ENCODE measurements at regions not wholly inside any gene's neighbourhood (a gene's known extent, or its start where the extent isn't known, plus 50 kb on each side); places are given as distances from the start of the nearest gene placed in this dataset.

DNA sequence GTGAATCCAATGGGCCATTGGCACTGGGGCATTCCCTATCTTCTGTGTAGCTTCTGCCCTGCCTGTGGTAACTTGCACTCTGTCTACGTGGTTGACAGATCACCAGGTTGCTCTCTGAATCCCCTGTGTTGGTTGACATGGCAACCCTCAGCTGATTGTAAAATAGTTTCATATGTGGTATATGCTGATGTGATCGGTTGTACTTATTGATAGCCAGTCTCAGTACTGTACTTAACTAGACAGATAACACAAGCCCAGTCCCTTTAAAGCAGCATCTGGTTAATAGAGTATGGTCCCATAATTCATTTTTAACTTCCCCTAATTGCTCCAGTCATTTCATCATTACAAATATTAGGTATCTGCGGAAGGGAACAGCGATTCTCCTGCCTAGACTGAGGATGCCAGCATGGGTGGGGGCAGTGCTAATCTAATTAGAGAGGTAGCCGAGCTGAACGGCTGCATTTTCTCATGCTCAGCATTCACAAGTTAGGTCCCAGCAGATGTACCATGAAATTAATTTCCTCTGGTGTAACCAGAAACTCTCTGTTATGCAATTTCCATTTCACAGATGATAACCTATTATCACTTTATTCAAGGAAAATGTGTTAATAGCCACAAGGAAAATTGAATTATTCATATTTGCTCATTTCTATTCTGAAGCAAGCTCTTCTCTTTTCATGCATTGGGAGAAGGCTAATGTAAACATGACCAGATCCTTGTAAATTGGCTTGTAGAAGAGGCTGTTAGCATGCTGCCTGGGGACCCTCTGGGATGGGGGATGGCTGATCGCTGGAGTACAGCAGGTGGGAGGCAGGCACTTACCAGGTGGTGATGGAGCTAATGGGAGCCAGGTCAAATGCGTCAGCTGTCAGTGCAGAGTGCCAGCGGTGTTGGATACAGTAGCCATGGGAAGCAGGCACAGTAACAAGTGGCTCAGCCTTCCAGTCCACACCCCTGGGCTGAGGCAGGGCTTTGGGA, 608.3 kb downstream of the GALR1 start:
- DNase-seq (ENCODE audit: low spot score), result no peak

DNA sequence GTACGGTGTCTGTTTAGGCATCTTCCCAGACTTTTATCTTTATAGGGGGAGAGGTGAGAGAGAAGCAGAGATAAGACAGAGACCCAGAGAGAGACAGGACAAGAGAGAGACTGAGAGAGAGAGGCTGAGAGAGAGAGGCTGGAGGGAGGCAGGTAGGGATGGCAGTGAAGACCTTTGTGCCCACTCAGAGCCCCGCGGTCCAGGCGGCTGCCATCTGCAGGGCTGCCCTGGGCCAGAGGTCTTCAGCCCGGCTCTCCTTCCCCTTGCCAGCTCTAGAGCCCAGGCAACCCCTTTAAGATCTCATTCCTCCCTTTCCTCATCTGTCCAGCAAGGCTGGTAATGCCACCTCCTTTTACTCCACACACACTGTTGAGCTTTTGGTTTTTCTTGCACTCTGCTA, 610.0 kb downstream of the GALR1 start:
- DNase-seq (ENCODE audit: low spot score), result no peak

DNA sequence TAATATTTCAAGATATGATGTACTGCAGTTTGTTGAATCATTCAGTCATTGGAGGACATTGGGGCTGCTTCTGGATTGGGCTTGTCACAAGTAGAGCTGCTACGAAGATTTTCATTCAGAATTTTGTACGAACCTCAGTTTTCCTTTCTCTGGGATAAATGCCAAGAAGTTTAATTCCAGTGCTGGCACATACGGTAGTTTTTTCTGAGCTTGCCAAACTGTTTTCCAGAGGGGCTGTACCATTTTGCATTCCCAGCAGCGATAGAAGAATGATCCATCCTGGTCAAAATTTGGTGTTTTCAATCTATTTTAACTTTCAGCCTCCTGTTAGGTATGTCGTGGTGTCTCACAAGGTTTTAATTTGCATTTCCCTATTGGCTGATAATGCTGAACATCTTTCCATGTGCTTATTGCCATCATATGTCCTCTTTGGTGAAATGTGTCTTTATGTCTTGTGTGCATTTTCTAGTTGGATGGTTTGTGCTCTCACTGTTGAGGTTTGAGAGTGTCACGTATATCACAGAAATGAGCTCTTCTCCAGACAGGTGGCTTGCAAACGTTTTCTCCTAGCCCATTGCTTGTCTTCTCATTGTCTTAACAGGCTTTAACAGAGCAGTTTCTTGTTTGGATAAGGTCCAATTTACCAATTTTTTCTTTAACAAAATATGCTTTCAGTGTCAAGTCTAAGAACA, 612.6 kb downstream of the GALR1 start:
- no peak for DNase-seq (ENCODE audit: low spot score)

DNA sequence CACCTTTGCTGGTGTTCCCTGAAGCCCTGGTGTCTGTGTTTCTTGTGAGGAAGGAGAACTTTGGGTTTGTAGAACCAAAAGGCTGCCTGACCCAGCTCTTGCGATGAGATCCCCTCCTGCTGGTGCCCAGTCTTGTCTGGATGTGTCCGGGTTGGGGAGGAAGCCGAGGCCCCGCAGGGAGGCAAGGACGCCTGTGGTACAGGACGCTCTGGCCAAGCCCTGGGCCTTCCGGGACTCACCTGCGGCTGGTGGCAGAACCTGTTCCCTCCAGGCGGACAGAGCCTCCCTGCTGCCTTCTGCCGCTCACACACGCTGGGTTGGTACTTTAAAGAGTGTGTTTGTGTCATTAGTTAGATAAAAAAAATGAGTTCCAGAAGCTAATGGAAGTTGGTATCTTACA, 616.2 kb downstream of the GALR1 start:
- DNase-seq (ENCODE audit: low spot score), result no peak

DNA sequence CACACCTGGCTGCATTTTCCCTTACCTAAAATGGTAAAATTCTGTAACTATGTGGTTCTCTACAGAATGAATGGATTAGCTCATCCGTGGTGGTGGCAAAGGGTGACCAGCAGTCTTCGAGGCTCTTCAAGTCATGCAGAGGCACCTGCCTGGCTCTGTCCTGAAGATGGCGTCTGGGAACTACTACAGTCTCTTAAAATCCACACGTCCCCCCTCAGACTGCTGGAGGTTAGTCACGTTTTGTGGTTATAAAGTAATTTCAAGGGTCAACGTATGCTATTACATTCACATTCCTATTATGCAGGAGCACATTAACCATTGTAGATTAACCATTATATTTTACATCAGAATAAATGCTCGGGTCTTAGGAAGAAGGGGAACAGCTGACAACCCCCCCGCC, 616.7 kb downstream of the GALR1 start:
- no peak for DNase-seq (ENCODE audit: low spot score)

DNA sequence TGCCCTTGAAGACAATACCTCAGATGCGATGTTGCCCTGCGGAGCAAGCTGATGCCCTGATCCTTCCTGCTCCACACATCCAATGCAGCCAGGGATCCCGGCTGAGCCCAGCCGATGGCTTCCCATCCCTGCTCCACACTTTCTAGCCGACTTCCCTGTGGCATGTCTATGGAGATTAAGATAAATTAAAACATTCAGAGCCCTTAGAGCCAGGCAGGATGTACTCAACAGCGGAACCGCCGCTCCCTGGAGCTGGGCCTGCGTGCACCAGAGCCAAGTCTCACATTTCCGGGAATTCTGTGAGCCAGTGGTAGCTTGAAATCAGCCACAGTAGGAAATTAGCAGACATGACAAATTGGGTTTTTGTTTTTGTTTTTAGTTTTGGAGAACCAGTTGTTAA, 620.6 kb downstream of the GALR1 start:
- no peak for DNase-seq (ENCODE audit: low spot score)

DNA sequence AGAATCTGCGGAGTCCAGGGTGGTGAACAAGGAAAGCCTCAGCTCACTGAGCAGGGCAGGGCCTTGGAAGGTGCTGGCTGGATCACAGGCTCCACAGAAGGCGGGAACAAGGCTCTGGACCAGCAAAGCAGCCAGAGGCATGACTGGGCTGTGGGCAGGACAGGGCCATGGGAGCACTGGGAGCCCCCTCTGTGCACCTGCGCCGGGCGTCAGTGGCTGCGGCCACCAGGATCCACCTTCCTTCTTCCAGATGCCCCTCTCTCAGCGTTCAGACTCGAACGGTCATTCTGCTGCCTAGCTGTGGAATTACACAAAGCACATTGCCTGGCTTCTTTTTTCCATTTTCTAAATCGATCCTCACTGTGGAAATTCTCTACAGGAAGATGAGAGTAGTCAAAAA, 621.2 kb downstream of the GALR1 start:
- no peak for DNase-seq (ENCODE audit: low spot score)

DNA sequence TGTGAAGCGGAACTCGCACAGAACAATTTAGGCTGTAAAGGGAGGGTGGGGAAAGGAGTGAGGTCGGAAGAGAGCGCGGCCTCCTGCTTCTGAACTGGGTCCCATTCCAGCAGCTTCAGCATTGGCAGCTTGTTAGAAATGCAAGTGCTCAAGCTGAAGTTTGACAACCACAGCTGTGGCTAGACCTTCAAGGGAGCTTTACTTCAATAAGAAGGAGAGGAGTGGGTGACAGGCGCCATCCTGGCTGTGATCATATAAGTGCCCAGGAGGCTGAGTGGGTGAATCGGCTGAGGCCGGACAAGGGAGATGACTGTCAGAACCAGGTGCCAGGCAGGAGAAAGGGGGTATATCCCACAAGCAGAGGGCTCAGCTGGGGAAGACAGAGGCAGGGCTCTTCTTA, 622.5 kb downstream of the GALR1 start:
- no peak for DNase-seq (ENCODE audit: low spot score)

DNA sequence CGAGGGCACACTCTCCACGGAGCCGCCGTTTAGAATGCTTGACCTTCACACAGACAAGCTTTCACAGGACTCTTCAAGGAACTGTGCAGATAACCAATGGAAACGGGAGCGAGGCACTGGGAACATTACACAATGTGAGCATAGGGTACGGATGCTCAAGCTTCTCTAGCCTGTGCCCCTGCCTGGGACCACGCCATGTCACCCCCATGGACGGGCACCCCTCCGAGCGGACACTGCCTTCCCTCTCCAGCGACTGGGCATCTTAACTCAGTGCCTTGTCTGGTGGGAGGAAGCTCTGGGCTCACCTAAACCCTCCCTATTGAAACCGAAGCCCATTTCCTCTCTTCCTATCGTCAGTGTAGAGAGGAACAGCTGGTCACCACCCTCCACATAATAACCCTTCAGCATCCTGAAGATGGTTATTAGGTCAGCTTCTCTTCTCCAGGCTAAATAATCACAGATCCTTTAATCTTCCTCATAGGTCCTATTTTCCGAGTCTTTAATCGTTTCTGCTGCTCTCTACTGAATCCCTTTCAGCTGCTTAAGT, 626.7 kb downstream of the GALR1 start:
- DNase-seq (ENCODE audit: low spot score), result no peak

DNA sequence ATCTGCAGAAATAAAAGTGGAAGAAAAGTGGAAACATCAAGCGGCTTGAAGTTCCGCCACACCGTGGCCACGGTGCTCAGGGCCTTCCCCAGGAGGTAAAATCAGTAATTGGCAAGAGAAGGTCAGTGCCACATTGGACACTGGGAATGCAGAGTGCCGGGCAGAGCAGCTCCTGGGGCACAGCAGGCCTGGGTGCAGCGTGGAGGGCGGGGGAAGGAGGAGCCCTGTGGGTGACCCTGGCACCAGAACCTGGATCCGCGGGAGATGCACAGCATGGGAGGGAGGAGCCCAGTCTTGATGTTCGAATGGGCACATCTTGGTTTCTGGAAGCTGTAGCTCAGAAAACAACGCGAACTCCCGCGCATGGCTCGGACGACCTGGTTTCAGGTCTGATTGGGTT, 630.2 kb downstream of the GALR1 start:
- DNase-seq (ENCODE audit: low spot score), result no peak

DNA sequence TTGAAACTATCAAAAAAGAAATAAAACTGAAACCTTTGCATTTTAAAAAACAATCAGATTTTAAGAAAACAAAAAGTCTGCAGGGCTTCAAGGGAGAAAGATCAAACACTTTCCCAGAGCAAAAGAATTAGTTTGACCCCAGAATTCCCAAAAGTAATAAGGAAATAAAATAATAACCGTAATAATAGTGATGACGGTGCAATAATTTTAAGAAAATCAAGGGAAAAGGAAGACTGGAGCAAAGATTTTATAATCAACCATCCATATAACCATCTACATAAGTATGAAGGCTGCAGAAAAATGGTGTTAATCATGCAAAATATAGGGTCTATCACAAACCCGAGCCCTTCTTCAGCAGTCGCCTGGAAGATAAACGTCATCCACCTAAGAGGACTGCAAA, 634.8 kb downstream of the GALR1 start:
- DNase-seq (ENCODE audit: low spot score), result no peak

DNA sequence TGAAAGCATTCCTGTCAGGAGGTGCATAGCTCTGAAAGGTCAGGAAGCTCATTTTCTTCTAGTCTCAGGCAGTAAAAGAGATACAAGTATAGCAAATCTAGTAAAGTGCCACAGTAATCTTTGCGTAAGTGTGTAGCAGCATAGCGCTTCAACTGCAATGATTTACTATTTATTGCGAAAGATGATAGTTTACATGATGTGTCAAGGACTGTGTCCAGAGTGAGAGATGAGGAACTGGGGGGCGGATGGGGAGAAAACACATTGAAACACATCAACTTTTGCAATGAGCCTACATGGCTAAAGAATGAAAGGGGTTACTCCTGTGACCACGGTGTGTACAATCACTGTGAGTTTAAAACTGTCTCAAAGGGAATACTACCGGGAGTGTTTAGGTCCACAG, 644.4 kb downstream of the GALR1 start:
- DNase-seq (ENCODE audit: low spot score), result no peak

DNA sequence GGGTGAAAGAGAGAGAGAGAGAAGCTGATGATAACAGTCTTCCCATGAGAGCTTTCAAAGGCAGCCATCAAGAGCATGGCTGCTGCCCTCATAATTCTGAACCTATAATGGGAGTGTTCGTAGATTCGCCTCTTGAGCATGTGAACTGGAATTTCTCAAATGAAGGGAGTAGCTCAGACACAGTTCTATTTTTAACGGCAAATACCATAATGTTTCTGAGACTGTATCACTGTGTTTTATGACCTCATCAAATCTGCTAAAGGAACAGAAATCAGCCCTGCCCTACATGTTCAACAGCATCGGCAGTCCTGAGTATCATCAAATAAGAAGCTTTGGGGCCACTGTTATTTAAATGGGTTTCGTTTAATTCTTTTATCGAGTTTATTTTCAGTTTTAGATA, 645.6 kb downstream of the GALR1 start:
- DNase-seq (ENCODE audit: low spot score), result no peak

DNA sequence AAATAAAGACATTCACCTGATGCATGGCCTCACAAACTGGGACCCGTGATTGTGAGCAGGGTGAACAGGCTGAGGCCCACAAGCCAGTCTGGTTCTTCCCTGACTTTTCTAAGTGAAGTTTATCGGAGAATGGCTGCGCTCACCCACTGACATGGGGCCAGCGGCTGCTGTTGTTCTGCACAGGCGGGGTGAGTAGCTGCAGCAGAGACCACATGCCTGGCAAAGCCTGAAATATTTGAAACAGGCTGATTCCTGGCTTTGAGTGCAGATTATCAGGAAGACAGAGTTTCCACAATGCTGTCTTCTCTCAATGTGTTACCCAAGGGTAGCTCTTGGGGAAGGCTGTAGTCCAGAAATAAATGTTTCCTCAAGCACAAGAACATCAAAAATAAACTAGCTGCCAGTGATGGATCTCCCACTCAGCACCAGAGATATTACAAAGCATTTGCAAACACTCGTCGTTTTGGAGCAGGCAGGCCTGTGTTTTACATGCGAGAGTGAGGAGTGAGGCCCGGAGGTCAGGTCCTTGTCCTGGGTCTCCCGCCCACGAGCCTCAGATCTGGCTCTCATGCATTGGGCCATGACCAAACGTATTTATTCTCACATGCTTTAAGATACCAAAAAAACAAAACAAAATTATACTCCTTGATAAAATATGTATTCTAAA, 647.1 kb downstream of the GALR1 start:
- DNase-seq (ENCODE audit: low spot score), result no peak

DNA sequence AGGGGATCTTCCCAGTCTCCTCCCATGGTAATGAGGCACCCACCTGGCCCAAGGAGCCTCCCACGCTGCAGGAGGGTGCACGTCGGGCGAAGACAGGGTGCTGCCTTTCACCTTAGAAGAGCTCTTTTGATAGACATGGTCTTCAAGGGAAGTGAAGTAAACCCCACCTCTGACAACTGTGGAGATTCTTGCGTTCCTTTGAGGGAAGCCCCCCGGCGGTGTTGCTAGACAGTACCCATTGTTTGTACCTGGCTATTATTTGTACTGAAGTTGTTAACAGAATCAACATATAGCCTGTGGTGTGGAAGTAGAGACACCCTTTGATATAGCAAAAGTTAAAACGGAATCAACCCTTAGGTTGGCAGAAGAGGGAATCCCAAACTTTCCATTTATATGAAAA, 648.0 kb downstream of the GALR1 start:
- DNase-seq (ENCODE audit: low spot score), result no peak

DNA sequence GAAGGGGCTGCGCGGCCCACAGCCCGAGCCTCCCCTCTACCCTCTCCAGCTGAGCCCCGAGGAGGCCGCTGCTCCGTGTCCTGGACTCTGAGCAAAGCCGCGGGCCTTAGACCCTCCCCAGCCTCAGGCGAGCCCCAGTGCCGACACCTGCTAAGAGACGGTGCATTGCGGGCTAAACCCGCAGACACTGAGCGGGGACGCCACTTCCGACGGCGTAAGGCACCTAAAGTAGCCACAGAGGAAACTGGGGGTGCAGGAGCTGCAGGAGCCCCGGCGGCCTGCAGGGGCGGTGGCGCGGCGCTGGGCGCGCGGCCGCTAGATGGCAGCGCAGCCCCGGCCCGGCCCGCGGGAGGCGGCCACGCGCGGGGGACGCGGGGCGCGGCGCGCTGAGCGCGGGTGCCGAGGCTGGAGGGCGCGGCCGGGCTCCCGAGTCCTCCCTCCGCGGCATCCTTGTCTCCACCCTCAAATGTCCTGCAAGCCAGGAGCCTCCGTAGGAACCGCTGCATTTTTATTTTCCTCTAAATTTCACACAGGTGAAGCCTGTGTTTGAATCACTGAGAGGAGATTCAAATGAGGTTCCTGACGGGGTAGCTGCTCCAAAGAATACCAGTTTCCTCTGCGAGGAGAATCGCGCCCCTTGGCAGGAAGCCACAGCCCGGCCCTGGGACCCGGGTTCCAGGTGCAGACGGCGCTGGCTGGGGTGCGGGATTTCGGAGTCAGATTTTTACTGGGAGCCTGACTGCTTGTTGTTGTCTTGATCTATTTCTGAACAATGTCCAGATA, 650.5 kb downstream of the GALR1 start:
- peak; percentile 36 for DNase-seq (ENCODE audit: low spot score)

DNA sequence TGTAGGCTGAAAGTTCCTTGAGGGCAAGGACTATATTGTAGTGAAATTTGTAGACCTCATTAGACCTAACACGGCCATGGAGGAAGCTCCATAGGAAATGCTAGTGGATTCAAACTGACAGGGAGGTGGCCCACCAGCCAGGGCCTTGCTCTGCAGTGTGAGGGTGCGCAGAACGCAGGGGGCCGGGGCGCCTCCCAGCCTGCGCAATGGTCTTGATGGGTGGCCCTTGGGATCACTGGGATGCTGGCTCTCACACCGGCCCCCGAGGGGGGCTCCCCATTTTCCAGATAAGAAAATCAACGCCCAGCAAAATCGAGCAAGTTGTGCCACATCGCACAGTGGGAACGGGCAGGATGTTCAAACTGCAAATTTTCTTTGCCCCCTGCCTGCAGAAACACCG, 655.4 kb downstream of the GALR1 start:
- no peak for DNase-seq (ENCODE audit: low spot score)

DNA sequence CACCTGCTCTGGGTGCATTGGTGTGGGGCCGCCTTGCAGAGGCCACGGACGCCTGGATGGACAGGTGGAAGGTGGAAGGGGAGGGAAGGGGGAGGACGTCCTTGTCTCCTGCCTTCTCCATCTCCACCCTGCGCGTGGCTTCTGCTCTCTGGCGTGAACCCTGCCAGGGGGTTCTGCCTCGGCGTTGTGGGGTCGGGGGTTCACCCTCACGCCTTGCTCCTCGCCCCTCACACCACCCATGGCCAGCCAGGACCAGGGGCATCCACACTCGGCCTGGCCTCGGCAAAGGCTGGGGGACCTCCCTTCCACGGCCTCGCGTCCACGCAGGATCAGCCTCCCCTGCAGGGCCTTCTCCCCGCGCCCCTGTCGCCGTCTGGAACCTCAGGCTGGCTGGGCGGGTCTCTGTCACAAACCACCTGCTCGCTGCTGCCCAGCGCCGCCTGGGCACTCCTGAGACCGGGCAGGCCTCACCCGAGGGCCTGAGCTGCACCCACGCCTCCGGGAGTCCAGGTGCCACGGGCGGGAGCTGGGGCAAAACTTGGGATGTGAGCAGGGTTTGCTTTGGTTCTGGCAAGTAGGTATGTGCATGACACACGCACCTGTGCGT, 655.9 kb downstream of the GALR1 start:
- no peak for DNase-seq (ENCODE audit: low spot score)

DNA sequence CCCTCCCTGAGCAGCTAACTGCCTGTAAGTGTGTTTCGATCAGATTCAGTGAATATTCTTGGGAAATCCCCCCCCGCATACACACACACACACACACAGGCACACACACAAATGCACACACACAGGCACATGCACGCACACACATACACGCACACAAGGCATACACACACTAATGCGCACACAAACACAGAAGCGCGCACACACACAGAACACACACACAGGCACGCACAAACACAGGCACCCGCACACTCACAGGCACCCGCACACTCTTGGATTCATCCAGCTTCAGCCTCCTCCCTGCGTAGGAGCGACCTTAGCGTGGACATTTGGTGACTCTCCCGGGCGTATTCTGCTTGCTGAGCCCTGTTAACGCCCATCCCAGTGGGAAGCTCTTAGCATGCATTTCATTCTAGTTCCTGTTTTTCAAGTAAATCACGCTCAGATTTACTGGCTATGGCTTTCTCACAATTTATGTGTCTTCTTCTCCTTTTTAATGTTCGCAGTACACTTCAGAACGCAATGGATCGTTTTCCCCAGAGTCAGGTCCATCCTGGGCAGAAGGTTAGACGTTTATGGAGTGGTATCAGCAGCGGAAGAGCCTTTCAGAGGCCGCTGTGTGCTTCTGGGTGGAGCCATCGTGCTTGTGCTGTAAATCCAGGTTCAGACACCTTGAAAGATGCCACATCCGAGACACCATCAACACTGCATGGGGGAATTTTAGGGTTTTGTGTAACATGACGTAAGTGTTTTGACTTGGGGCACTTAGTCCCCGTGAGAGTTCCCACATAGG, 656.6 kb downstream of the GALR1 start:
- no peak for DNase-seq (ENCODE audit: low spot score)

DNA sequence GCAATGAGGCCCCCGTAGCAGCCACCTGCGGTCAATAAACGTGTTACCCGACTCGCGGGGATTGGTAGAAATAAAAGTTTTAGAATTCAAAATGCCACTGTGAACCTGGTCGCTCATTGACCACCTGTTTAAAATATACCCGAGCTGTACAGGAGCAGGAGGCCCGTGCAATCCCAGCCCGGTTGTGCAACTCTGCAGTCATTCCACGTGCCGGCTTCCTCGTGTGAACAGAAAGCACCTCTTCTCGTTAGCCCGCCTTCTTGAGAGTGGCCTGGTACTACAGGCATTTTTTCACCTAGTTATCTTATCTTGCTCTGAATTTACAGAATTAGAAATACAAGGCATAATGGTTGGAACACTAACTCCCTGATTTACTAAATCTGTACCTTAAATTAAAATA, 660.7 kb downstream of the GALR1 start:
- no peak for DNase-seq (ENCODE audit: low spot score)
